ENCODE measurements at regions not wholly inside any gene's neighbourhood (a gene's known extent, or its start where the extent isn't known, plus 50 kb on each side); places are given as distances from the start of the nearest gene placed in this dataset.
"Not testable (repeated sequence)": the region's sequence is repeated elsewhere in the genome, so short reads cannot be mapped to it uniquely, and the experiment has no call there.

- TF ChIP-seq, protein P1, sequence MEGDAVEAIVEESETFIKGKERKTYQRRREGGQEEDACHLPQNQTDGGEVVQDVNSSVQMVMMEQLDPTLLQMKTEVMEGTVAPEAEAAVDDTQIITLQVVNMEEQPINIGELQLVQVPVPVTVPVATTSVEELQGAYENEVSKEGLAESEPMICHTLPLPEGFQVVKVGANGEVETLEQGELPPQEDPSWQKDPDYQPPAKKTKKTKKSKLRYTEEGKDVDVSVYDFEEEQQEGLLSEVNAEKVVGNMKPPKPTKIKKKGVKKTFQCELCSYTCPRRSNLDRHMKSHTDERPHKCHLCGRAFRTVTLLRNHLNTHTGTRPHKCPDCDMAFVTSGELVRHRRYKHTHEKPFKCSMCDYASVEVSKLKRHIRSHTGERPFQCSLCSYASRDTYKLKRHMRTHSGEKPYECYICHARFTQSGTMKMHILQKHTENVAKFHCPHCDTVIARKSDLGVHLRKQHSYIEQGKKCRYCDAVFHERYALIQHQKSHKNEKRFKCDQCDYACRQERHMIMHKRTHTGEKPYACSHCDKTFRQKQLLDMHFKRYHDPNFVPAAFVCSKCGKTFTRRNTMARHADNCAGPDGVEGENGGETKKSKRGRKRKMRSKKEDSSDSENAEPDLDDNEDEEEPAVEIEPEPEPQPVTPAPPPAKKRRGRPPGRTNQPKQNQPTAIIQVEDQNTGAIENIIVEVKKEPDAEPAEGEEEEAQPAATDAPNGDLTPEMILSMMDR (IDR thresholded peaks at IDR 0.05; ENCODE audit: insufficient read depth, low read depth, low read length): not testable (repeated sequence)
- TF ChIP-seq EZH2 (IDR thresholded peaks at IDR 0.05; ENCODE audit: insufficient read depth, low read length): not testable (repeated sequence)
Measured at GRCh38 chr13:67452526-67452925, 222.4 kb upstream of the PCDH9 start.
